M059J (cell line): ENCODE measurements at regions not wholly inside any gene's neighbourhood (a gene's known extent, or its start where the extent isn't known, plus 50 kb on each side); places are given as distances from the start of the nearest gene placed in this dataset.

Source experiments
- DNase-seq: peaks from one replicate; pipeline ENCODE4 v3.0.0-alpha.2; 2012; ENCODE audit warnings: low read depth

GRCh38 chr5:123776761-123777160, 264.8 kb downstream of the CSNK1G3 start:
- DNase-seq: peak; percentile 50

- DNase-seq: no peak
Measured at GRCh38 chr5:123771715-123772114, 259.7 kb downstream of the CSNK1G3 start.

DNA sequence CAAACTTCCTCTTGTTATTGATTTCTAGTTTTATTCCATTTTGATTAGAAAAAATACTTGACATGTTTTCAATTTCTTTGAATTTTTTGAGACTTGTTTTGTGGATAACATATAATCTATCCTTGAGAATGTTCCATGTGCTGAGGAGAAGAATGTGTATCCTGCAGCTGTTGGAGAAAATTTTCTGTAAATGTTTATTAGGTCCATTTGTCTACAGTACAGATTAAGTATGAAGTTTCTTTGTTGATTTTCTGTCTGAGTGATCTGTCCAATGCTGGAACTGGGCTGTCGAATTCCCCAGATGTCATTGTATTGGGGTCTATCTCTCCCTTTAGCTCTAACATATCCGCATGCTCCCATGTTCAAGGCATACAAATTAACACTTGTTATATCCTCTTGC, 251.2 kb downstream of the CSNK1G3 start:
- DNase-seq: no peak

GRCh38 chr5:123756816-123757215, 244.8 kb downstream of the CSNK1G3 start:
- no peak for DNase-seq

- peak; percentile 17 for DNase-seq
Measured at GRCh38 chr5:123756318-123756665, 244.3 kb downstream of the CSNK1G3 start.

- peak; percentile 16 for DNase-seq
Measured at GRCh38 chr5:123755653-123756317, 243.8 kb downstream of the CSNK1G3 start.

DNA sequence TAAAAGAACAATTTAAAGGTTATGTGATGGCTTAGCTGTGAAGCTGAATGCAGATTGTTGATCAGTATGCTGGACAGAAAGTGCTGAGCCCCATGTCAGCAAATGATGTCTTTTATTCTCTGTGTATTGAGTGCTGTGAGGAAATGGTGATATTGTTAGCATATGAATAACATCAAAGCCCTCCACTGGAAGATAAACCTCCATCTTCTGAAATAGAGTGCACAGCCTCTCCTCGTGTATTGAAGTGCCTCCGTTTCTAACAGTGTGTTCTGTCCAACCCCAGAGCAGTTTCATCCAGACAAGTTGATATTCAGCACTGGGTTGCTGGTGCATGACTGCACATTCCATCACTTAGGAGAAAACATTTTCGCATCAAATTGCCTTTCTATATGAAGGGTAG, 242.9 kb downstream of the CSNK1G3 start:
- no peak for DNase-seq

DNA sequence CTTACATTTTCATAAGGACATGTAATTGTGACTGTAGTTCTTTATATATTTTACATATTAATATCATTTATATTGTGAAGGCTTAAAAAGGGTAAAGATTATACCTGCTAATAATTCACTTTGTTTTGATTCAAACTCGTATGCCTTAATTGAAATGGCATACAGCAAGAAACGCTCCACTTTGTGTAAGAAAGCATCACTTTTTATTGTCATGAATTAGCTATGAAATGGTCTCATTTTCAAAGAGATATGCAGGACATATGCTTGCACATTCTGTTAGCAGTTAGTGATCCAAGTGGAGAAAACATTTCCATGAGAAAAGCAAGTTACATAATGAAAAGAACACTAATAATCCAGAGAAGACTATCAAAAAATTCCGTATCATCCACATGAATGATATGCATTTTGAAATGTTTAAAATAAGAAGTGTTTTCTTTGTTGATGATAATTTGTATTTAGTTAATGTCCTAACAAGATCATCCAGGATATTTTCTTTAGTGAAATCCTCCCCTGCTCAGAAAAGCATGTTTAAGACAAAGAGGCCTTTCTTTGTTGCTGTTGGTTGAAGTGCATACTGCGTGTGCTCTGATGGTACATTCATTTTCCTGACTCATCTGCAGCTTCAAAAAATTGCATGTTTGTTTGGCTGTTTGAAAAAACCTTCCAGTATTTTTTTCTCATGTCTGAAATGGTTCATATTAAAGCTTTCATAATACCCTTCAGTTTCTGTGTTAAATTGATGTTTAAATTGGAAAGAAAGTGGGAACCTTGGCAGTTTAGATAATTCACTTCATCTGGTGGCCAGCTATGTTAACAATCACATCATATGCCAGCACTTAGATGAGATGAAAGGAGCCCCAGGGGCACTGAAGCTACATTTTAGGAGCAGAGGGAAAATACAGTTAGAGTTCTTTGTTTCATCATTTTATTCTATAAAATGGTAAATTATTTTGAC, 242.2 kb downstream of the CSNK1G3 start:
- no peak for DNase-seq

- DNase-seq: no peak
Measured at GRCh38 chr5:123753180-123753936, 241.4 kb downstream of the CSNK1G3 start.

- peak; percentile 88 for DNase-seq
Measured at GRCh38 chr5:123752552-123753179, 240.7 kb downstream of the CSNK1G3 start.

- DNase-seq: no peak
Measured at GRCh38 chr5:123751670-123752069, 239.7 kb downstream of the CSNK1G3 start.

- no peak for DNase-seq
Measured at GRCh38 chr5:123748239-123748638, 236.3 kb downstream of the CSNK1G3 start.

DNA sequence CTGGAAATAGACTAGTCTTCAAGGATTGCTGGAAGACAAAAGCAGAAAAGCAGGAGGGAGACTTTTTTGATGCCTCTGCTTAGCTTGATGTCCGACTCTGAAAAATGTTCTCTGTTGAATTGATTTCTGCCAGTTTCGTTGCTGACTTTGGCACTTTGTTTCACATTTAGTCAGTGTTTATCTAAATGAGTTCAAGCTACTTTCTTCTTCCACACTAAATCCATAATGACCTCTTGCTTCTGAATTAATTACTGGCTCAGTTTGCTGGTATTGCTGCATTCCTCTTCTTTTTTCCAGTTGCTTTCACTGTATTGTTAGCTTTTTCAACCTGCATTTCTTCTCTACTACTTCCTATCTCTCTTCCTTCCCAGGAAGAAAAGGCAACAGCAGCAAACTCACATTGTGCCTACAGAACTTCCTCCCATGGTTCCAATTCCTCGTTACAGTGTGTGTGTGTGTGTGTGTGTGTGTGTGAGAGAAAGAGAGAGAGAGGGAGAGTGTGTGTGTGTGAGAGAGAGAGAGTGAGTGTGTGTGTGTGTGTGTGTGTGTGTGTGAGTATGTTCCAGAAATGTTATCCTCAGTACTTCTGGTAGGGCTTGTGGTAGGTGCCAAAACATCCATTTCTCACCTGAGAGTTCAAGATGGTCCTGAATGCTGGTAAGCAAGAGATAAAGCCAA, 234.8 kb downstream of the CSNK1G3 start:
- DNase-seq: no peak

DNA sequence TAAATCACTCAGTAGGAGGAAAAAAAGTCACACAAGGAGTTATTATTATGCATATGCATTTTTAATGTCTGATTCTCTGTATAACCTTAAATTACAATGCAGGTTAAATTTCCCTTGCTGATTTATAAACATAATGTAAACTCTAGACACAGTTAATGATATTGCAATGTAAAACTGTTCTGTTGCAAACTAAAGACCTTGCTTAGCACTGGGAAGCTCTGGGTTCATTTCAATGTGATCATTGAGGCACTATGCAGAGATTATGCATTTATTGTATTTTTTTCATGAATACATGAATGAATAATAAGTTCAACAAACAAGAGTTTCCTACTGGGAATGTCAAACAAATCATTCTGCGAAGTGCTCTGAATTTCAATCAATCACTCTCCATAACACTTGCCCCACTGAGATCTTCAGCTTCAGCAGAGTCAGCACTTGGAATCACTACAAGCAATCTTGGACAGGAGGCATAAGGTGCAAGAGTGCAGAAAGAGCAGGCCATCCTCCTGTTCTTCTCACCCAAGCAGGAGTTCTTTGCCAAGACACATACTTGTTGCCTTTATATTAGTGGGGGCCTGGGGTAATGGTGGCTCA, 232.1 kb downstream of the CSNK1G3 start:
- DNase-seq: no peak

DNA sequence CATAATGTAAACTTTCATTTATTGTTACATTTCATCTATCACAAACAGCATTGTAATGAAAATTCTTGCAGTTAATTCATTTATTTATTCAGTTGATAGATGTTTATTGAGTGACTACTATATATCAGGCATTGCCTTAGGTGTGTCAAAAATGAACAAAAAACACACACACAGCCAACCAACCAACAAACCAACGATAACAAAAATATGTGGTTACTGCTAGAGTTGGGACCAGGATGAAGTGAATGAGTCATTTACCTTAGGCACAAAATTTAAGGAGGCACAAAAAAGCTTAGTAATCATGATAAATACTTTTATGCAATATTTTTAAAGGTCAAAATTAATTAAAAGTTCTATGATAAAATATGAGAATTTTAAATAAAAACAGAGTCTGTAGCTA, 223.4 kb downstream of the CSNK1G3 start:
- DNase-seq: peak; percentile 50

DNA sequence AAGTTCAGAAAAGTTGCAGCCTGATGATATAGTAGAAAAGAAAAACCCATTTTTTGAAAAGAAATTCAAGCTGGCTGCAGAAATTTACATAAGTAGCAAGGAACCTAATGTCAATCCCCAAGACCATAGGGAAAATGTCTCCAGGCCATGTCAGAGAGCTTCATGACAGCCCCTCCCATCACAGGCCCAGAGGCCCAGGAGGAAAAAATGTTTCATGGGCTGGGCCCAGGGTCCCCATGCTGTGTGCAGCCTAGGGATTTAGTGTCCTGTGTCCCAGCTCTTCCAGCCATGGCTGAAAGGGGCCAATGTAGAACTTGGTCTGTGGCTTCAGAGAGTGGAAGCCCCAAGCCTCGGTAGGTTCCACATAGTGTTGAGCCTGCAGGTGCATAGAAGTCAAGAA, 220.3 kb downstream of the CSNK1G3 start:
- no peak for DNase-seq

- no peak for DNase-seq
Measured at GRCh38 chr5:123722451-123722850, 210.5 kb downstream of the CSNK1G3 start.

- peak; percentile 16 for DNase-seq
Measured at GRCh38 chr5:123721675-123722276, 209.8 kb downstream of the CSNK1G3 start.

DNA sequence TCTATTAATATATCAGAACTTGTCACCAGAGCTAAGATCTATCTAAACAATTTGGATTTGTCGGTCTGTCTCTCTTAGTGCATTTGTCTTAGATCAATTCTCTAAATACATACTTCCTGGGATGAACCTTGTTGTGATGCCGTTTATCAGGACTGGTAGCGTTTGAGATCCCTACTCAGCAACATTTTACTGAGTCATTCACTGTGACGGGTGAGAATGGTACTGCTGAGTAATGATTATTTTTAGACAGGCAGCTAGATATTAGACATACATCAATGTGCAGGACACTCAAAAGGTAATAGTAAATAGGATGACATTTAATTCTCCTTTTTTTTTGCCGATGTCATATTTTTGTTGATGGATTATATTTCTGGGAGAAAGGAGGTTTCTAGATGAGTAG, 209.0 kb downstream of the CSNK1G3 start:
- peak; percentile 75 for DNase-seq

DNA sequence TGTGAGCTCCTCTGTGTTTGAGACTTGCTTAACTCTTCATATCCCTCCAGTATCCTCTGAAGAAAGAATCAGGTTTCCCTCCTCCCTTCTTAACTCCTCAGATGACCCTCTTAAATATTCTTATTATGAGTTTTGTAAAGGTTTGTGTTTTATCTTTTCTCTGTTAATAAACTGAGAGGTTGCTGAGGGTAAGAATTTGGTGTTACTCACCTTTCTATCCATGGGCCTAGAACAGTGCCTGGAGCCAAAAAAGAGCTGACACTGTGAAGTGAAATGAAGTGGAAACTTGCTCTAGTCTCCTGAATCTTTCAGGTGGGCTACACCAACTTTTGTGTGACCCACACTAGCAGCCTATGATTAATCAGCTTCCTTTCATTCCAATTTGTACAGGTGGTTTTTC, 208.4 kb downstream of the CSNK1G3 start:
- DNase-seq: no peak

GRCh38 chr5:123719004-123719403, 207.0 kb downstream of the CSNK1G3 start:
- DNase-seq: peak; percentile 54
